Sigmoid colon (tissue), 6 donors: ENCODE measurements at regions not wholly inside any gene's neighbourhood (a gene's known extent, or its start where the extent isn't known, plus 50 kb on each side); places are given as distances from the start of the nearest gene placed in this dataset.

Experiments used
- DNase-seq: peaks from one replicate; pipeline ENCODE4 v3.0.0-alpha.2; 2019
- H3K27ac ChIP-seq, 4 donors: fragments of 200-600 bp; sonication (generic); one replicate each; pipeline ENCODE4 v1.5.1; 2016 to 2019; ENCODE audit warnings: mild to moderate bottlenecking in 1 of 4
- H3K27me3 ChIP-seq, 3 donors: fragments of 200-600 bp; sonication (generic); one replicate each; pipeline ENCODE4 v1.5.1; 2019; ENCODE audit warnings: mild to moderate bottlenecking in 1 of 3
- H3K36me3 ChIP-seq, 4 donors: fragments of 200-600 bp; sonication (generic); one replicate each; pipeline ENCODE4 v1.5.1; 2016 to 2019
- H3K4me1 ChIP-seq, 4 donors: fragments of 200-600 bp; sonication (generic); one replicate each; pipeline ENCODE4 v1.5.1; 2017 to 2019
- H3K4me3 ChIP-seq, 4 donors: fragments of 200-600 bp; sonication (generic); one replicate each; pipeline ENCODE4 v1.5.1; 2017 to 2019; ENCODE audit warnings: mild to moderate bottlenecking in 2 of 4, moderate library complexity in 1 of 4
- H3K9me3 ChIP-seq, 4 donors: fragments of 200-600 bp in 3 of 4; sonication (generic) in 3 of 4; one replicate each; pipeline versions ENCODE4 v1.5.1 to v1.6.1; 2013 to 2019
- CTCF ChIP-seq, 4 experiments: fragments of 450-650 bp in 3 of 4; fragments of 200-600 bp in 1 of 4; IDR thresholded peaks; one replicate each; pipeline ENCODE4 v1.5.1; 2016 to 2019; ENCODE audit warnings: antibody characterized with exemption in 4 of 4, mild to moderate bottlenecking in 3 of 4, moderate library complexity in 2 of 4
- EP300 ChIP-seq, 4 donors: sonication (generic); formaldehyde crosslinking; IDR thresholded peaks; one replicate each; pipeline ENCODE4 v1.6.1; 2017; ENCODE audit warnings: antibody characterized with exemption in 4 of 4
- POLR2A ChIP-seq, 2 donors: fragments of 450-650 bp; IDR thresholded peaks; one replicate each; pipeline ENCODE4 v1.6.1; 2016; ENCODE audit warnings: antibody characterized with exemption in 2 of 2, mild to moderate bottlenecking in 2 of 2, moderate library complexity in 2 of 2
- POLR2AphosphoS5 ChIP-seq, 4 donors: sonication (generic); formaldehyde crosslinking; IDR thresholded peaks; one replicate each; pipeline ENCODE4 v1.6.1; 2017; ENCODE audit warnings: antibody characterized with exemption in 4 of 4
- WGBS, 2 donors: extraction: QIAGEN DNeasy Blood & Tissue Kit; methylation state at CpG; one replicate each; pipeline ENCODE4 v1.1.7; 2013; 5-methylcytosine and 5-hydroxymethylcytosine counted together
- intact Hi-C: fragments of 100-400 bp; cut with DNase I; formaldehyde crosslinking; loops from one replicate; pipeline ENCODE4 v1.15.1; 2023
- small RNA-seq, 3 donors: library from RNA; depleted of rRNA; stranded (forward); fragments of <200 nt; gene quantifications; one replicate each; pipeline ENCODE3, GENCODE V24; 2016
- donor health status: healthy with polysubstance abuse.
- donor health status: healthy.

- Histone ChIP-seq H3K27me3 (no peaks in the 10 kb centered on the region), H3K27ac (no peak overlapping the region), H3K4me3 (no peak overlapping the region), H3K4me1 (no peaks in the 10 kb centered on the region), H3K36me3 (peaks cover 8 to 59% (median 14%) of the 10 kb centered on the region in 4 donors), H3K9me3 (no peaks in the 10 kb centered on the region)
- WGBS, 2 donors, result 91 to 93% methylated on average over 3 of the region's 3 CpGs
- DNase-seq, result no peak
- intact Hi-C loops, result no loop called here
- no peak for TF ChIP-seq POLR2AphosphoS5 (IDR thresholded peaks at IDR 0.05)
- no peak for TF ChIP-seq EP300 (IDR thresholded peaks at IDR 0.05)
- TF ChIP-seq POLR2A (IDR thresholded peaks at IDR 0.05), result no peak
- TF ChIP-seq CTCF (IDR thresholded peaks at IDR 0.05), result no peak
Measured at GRCh38 chr11:17135916-17136683, 58.6 kb upstream of the RPS13 start.

- TF ChIP-seq POLR2A (IDR thresholded peaks at IDR 0.05) (no peak), EP300 (IDR thresholded peaks at IDR 0.05) (no peak), CTCF (IDR thresholded peaks at IDR 0.05) (no peak), POLR2AphosphoS5 (IDR thresholded peaks at IDR 0.05) (no peak)
- peaks cover 8 to 84% (median 16%) of the 10 kb centered on the region in 4 donors for H3K36me3 ChIP-seq
- no peaks in the 10 kb centered on the region for H3K27me3 ChIP-seq
- no peaks in the 10 kb centered on the region for H3K9me3 ChIP-seq
- H3K4me1 ChIP-seq, result no peaks in the 10 kb centered on the region
- no peak overlapping the region for H3K27ac ChIP-seq
- no peak for DNase-seq
- intact Hi-C loops, result no loop called here
- H3K4me3 ChIP-seq, result no peak overlapping the region
Measured at GRCh38 chr11:17132654-17133053, 55.2 kb upstream of the RPS13 start.

- TF ChIP-seq POLR2A (IDR thresholded peaks at IDR 0.05) (no peak), POLR2AphosphoS5 (IDR thresholded peaks at IDR 0.05) (no peak), CTCF (IDR thresholded peaks at IDR 0.05) (no peak), EP300 (IDR thresholded peaks at IDR 0.05) (no peak)
- no peak for DNase-seq
- Histone ChIP-seq H3K4me1 (no peaks in the 10 kb centered on the region), H3K27me3 (no peaks in the 10 kb centered on the region), H3K4me3 (no peak overlapping the region), H3K36me3 (peaks cover 2 to 67% (median 9%) of the 10 kb centered on the region in 4 donors), H3K9me3 (no peaks in the 10 kb centered on the region), H3K27ac (no peak overlapping the region)
- intact Hi-C loops, result no loop called here
- WGBS, 2 donors, result 78 to 86% methylated on average over 3 of the region's 3 CpGs
Measured at GRCh38 chr11:17129003-17129402, 51.5 kb upstream of the RPS13 start.

Small RNAs in the stretch of these regions (small RNA-seq; reads per million reads assigned to genes)
- 0 reads per million in 3 donors for gene AC126389.1
